CD8-positive, alpha-beta memory T cell (primary cell): ENCODE measurements at regions not wholly inside any gene's neighbourhood (a gene's known extent, or its start where the extent isn't known, plus 50 kb on each side); places are given as distances from the start of the nearest gene placed in this dataset.

Experiments used
- CTCF ChIA-PET: fragments of 350-600 bp; sonication (Branson Sonifier 250); formaldehyde crosslinking; loops from one replicate; lab custom pipeline; 2021; ENCODE audit warnings: antibody characterized with exemption; lab: Charles Lee
- POLR2A ChIA-PET: fragments of 350-600 bp; sonication (Branson Sonifier 250); formaldehyde crosslinking; loops from one replicate; lab custom pipeline; 2021; ENCODE audit warnings: antibody characterized with exemption; lab: Charles Lee
- DNase-seq, 5 donors: peaks; one replicate each; pipeline versions ENCODE4 v3.0.0 to v3.0.0-alpha.2; 2020 to 2022; ENCODE audit warnings: mixed read lengths in 1 of 5
- H3K27ac ChIP-seq: one replicate; pipeline ENCODE4 v1.7.0; 2013; ENCODE audit warnings: low read depth, mild to moderate bottlenecking, low read length, moderate library complexity
- H3K27me3 ChIP-seq: 2 replicates; pipeline ENCODE4 v1.7.0; 2013; ENCODE audit warnings: low read length, mild to moderate bottlenecking; ENCODE audit not compliant: insufficient read depth, poor library complexity, severe bottlenecking
- H3K36me3 ChIP-seq: 2 replicates; pipeline ENCODE4 v1.7.0; 2013; ENCODE audit warnings: mild to moderate bottlenecking, low read length, moderate library complexity; ENCODE audit not compliant: insufficient read depth
- H3K4me1 ChIP-seq: 2 replicates; pipeline ENCODE4 v1.7.0; 2013; ENCODE audit warnings: mild to moderate bottlenecking, low read length, moderate library complexity; ENCODE audit not compliant: insufficient read depth
- H3K4me3 ChIP-seq: 2 replicates; pipeline ENCODE4 v1.7.0; 2013; ENCODE audit warnings: mild to moderate bottlenecking, low read length
- H3K9me3 ChIP-seq: 2 replicates; pipeline ENCODE4 v1.7.0; 2013; ENCODE audit warnings: mild to moderate bottlenecking, low read length
- H3K27ac Mint-ChIP-seq, 8 donors: one replicate each; pipeline ENCODE4 v1.8.0; 2020 to 2021; ENCODE audit warnings: mixed read lengths in 8 of 8, mild to moderate bottlenecking in 6 of 8, inconsistent platforms in 3 of 8, moderate library complexity in 3 of 8
- H3K27me3 Mint-ChIP-seq, 2 donors: one replicate each; pipeline ENCODE4 v1.8.0; 2020 to 2021; ENCODE audit warnings: mixed read lengths in 2 of 2, mild to moderate bottlenecking in 1 of 2, moderate library complexity in 1 of 2
- H3K36me3 Mint-ChIP-seq, 3 donors: one replicate each; pipeline ENCODE4 v1.8.0; 2020 to 2021; ENCODE audit warnings: mixed read lengths in 3 of 3, inconsistent platforms in 1 of 3, mild to moderate bottlenecking in 1 of 3
- H3K4me1 Mint-ChIP-seq, 3 donors: one replicate each; pipeline ENCODE4 v1.8.0; 2020 to 2021; ENCODE audit warnings: mixed read lengths in 3 of 3, inconsistent platforms in 1 of 3, mild to moderate bottlenecking in 1 of 3
- H3K4me3 Mint-ChIP-seq, 7 donors: one replicate each; pipeline ENCODE4 v1.8.0; 2020 to 2021; ENCODE audit warnings: mixed read lengths in 7 of 7, mild to moderate bottlenecking in 6 of 7, moderate library complexity in 4 of 7, inconsistent platforms in 2 of 7
- H3K9me3 Mint-ChIP-seq, 5 donors: one replicate each; pipeline ENCODE4 v1.8.0; 2020 to 2022; ENCODE audit warnings: mixed read lengths in 5 of 5, mild to moderate bottlenecking in 3 of 5, moderate library complexity in 2 of 5, inconsistent platforms in 1 of 5

DNA sequence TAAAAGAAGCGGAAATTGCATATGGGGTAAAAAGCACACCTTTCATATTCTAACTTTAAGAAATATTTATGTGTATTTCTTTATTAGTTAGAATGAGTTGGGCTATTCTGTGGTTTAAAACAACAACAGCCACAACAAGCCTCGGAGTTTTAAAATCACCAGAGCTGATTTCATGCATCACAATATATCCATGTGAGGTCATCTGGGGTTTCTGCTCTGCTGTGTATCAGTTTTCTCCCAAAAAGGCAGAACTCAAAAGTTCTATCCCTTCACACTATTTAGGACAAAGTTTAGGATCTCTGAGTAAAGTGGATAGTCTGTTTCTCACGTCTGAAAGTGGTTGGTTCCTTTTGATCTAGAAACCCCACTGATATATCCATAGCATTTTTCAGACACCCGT is 601.5 kb upstream of the GCFC2 start:
- Mint-ChIP-seq H3K36me3 (no peaks in the 10 kb centered on the region), H3K4me1 (no peaks in the 10 kb centered on the region), H3K27ac (no peak overlapping the region), H3K9me3 (peaks cover 0 to 22% (median 12%) of the 10 kb centered on the region in 5 donors), H3K4me3 (no peak overlapping the region), H3K27me3 (no peaks in the 10 kb centered on the region)
- Histone ChIP-seq H3K36me3 (no peaks in the 10 kb centered on the region), H3K4me1 (no peaks in the 10 kb centered on the region), H3K27me3 (no peaks in the 10 kb centered on the region), H3K4me3 (no peak overlapping the region), H3K9me3 (no peaks in the 10 kb centered on the region), H3K27ac (no peak overlapping the region)
- ChIA-PET CTCF (no interaction called here), POLR2A (no interaction called here)
- DNase-seq, result no peak

DNA sequence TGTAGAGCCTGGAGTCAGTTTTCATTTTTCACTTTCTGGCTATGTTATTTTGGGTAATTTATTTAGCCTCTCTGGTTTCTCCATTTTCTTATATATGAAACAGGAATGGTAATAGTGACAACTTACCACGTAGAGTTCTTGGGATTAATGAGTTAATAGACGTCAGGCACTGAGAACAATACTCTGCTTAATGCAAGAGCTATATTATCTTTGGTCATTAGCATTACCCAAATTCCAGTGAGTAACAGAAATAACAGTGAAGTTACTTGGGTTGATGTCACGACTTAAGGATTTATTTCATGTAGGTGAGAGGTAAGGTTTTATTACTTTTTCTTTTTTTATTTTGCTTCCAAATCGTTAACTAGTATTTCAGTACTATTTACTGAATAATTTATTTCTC is 601.0 kb upstream of the GCFC2 start:
- H3K4me1 Mint-ChIP-seq, result no peaks in the 10 kb centered on the region
- H3K4me3 ChIP-seq, result no peak overlapping the region
- no peaks in the 10 kb centered on the region for H3K9me3 ChIP-seq
- no peaks in the 10 kb centered on the region for H3K4me1 ChIP-seq
- ChIA-PET CTCF (no interaction called here), POLR2A (no interaction called here)
- H3K36me3 ChIP-seq, result no peaks in the 10 kb centered on the region
- no peak overlapping the region for H3K27ac ChIP-seq
- no peaks in the 10 kb centered on the region for H3K27me3 Mint-ChIP-seq
- H3K36me3 Mint-ChIP-seq, result no peaks in the 10 kb centered on the region
- H3K4me3 Mint-ChIP-seq, result no peak overlapping the region
- DNase-seq, result no peak
- H3K27me3 ChIP-seq, result no peaks in the 10 kb centered on the region
- H3K27ac Mint-ChIP-seq, result no peak overlapping the region
- H3K9me3 Mint-ChIP-seq, result peaks cover 0 to 25% (median 9%) of the 10 kb centered on the region in 5 donors

DNA sequence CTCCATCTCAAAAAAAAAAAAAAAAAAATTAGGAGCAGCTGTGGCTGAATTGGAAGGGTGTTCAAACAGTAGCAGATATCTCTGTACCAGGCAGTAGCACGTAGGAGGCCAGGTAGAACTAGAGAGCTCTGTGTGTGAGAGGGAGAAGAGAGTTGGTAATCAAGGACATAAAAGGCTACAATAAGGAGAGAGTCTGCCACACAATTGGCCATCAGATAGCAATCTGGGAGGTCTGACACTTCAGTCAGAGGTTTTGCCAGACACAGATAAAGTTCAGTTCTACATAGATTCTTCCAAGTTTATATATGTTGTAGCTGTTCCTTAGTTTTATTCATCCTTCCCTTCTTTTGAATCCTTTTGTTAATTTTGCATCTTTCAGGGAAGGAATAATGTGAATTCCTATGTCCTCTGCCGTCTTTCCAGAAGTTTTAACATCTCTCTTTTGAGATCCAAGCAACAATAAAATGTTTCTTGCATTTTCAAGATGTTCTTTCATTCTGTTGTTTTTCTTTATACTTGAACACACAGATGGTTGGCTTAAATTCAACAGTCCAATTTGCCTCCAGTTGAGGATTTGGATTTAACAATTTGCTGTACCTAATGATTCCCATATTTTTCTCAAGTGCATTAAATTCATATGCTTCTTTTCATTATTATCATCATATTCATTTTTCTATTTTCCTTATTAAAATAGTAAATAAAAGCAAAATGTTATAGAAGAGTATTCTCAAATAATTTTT is 600.3 kb upstream of the GCFC2 start:
- Mint-ChIP-seq H3K27me3 (no peaks in the 10 kb centered on the region), H3K9me3 (peaks cover 0 to 25% (median 13%) of the 10 kb centered on the region in 5 donors), H3K27ac (no peak overlapping the region), H3K36me3 (no peaks in the 10 kb centered on the region), H3K4me3 (no peak overlapping the region), H3K4me1 (no peaks in the 10 kb centered on the region)
- POLR2A ChIA-PET, result no interaction called here
- CTCF ChIA-PET, result no interaction called here
- H3K4me3 ChIP-seq, result no peak overlapping the region
- H3K4me1 ChIP-seq, result no peaks in the 10 kb centered on the region
- no peak for DNase-seq
- no peaks in the 10 kb centered on the region for H3K36me3 ChIP-seq
- no peaks in the 10 kb centered on the region for H3K9me3 ChIP-seq
- no peak overlapping the region for H3K27ac ChIP-seq
- no peaks in the 10 kb centered on the region for H3K27me3 ChIP-seq

DNA sequence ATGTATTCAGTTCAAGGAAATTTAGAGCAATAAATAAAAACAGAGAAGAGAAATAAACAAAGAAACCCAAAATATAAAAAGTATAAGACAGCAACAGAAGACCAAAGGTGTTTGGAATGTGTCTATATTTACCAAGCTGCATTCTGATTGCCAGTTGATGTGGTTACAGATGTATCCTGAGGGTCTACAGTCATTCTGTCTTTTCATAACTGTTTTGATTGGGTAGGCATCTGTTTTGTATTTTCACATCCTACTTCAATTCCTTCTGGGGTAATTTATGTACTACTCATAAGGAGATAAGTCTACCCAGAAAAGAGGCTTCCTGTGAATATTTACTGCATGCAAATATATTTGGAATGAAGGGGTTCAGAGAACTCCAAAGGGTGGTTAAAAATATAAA is 596.8 kb upstream of the GCFC2 start:
- CTCF ChIA-PET, result no interaction called here
- no peaks in the 10 kb centered on the region for H3K36me3 Mint-ChIP-seq
- Histone ChIP-seq H3K4me1 (no peaks in the 10 kb centered on the region), H3K4me3 (no peak overlapping the region), H3K36me3 (no peaks in the 10 kb centered on the region), H3K9me3 (no peaks in the 10 kb centered on the region), H3K27ac (no peak overlapping the region), H3K27me3 (no peaks in the 10 kb centered on the region)
- no peak overlapping the region for H3K4me3 Mint-ChIP-seq
- H3K9me3 Mint-ChIP-seq, result peaks cover 6 to 29% (median 13%) of the 10 kb centered on the region in 5 donors
- no peak for DNase-seq
- H3K27ac Mint-ChIP-seq, result no peak overlapping the region
- POLR2A ChIA-PET, result no interaction called here
- no peaks in the 10 kb centered on the region for H3K27me3 Mint-ChIP-seq
- H3K4me1 Mint-ChIP-seq, result no peaks in the 10 kb centered on the region

DNA sequence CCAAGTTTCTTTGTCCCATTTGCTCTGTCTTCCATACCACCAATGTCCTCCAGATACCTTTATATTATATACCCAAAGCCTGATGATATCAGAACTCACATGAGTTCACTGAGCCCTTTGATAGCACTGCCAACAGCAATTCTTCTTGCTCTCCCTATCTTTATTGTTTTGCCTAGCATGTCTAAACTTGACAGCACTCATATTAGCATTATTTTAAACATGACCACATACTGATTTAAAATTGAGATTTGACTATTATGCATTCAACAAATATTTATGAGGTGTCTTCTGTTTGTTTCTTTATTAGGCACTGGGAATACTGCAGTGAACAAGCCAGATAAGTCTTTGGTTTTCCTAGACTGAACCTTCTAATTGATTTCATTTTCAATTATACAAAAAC is 587.3 kb upstream of the GCFC2 start:
- Mint-ChIP-seq H3K27ac (no peak overlapping the region), H3K4me3 (no peak overlapping the region), H3K4me1 (no peaks in the 10 kb centered on the region), H3K36me3 (no peaks in the 10 kb centered on the region), H3K9me3 (peaks cover 1 to 19% (median 3%) of the 10 kb centered on the region in 5 donors), H3K27me3 (no peaks in the 10 kb centered on the region)
- POLR2A ChIA-PET, result no interaction called here
- H3K4me1 ChIP-seq, result no peaks in the 10 kb centered on the region
- H3K4me3 ChIP-seq, result no peak overlapping the region
- no peaks in the 10 kb centered on the region for H3K9me3 ChIP-seq
- CTCF ChIA-PET, result no interaction called here
- H3K36me3 ChIP-seq, result no peaks in the 10 kb centered on the region
- DNase-seq, result no peak
- no peak overlapping the region for H3K27ac ChIP-seq
- no peaks in the 10 kb centered on the region for H3K27me3 ChIP-seq

DNA sequence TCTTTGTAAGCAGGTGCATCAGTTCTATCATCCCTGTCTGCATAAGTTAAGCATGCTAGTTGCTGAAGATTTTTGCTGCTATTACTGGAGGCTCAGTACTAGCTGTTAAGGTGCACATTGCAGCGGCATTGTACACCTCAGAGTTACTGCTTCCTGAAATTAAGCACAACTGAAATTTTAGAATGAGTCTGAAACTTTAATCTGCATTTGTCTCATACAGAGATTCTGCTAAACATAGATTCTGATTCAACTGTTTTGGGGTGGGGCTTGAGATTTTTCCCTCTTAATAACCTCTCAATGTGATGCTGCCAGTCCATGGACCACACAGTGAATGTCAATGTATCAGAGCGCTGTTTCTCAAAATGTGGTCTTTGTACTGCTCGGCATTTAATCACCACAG is 585.7 kb upstream of the GCFC2 start:
- H3K27me3 Mint-ChIP-seq, result no peaks in the 10 kb centered on the region
- peaks cover 0 to 17% (median 3%) of the 10 kb centered on the region in 5 donors for H3K9me3 Mint-ChIP-seq
- Histone ChIP-seq H3K36me3 (no peaks in the 10 kb centered on the region), H3K9me3 (no peaks in the 10 kb centered on the region), H3K27ac (no peak overlapping the region), H3K4me1 (no peaks in the 10 kb centered on the region), H3K4me3 (no peak overlapping the region), H3K27me3 (no peaks in the 10 kb centered on the region)
- H3K27ac Mint-ChIP-seq, result no peak overlapping the region
- no peak for DNase-seq
- no peak overlapping the region for H3K4me3 Mint-ChIP-seq
- H3K4me1 Mint-ChIP-seq, result no peaks in the 10 kb centered on the region
- POLR2A ChIA-PET, result no interaction called here
- CTCF ChIA-PET, result no interaction called here
- H3K36me3 Mint-ChIP-seq, result no peaks in the 10 kb centered on the region

DNA sequence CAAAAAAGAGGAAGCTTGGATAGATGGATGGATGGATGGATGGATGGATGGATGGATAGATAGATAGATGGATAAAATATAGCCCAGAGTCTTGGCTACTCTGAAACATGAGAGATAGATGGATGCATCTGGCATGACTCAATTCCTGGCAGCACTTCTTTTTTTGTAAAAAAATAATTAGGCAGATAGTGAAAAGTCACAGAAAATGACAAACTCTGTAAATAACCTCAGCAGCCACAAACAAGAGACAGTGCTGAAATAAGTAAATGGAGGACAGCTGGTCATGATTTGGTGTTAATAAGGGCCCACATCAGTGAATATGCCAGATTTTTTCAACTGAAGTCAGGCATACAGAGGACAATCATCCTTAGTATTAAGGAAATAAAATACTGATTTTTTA is 585.0 kb upstream of the GCFC2 start:
- no peak for DNase-seq
- Histone ChIP-seq H3K9me3 (no peaks in the 10 kb centered on the region), H3K4me3 (no peak overlapping the region), H3K27me3 (no peaks in the 10 kb centered on the region), H3K27ac (no peak overlapping the region), H3K36me3 (no peaks in the 10 kb centered on the region), H3K4me1 (no peaks in the 10 kb centered on the region)
- POLR2A ChIA-PET, result no interaction called here
- Mint-ChIP-seq H3K9me3 (peaks cover 2 to 17% (median 3%) of the 10 kb centered on the region in 5 donors), H3K4me3 (no peak overlapping the region), H3K27me3 (no peaks in the 10 kb centered on the region), H3K27ac (no peak overlapping the region), H3K4me1 (no peaks in the 10 kb centered on the region), H3K36me3 (no peaks in the 10 kb centered on the region)
- CTCF ChIA-PET, result no interaction called here

DNA sequence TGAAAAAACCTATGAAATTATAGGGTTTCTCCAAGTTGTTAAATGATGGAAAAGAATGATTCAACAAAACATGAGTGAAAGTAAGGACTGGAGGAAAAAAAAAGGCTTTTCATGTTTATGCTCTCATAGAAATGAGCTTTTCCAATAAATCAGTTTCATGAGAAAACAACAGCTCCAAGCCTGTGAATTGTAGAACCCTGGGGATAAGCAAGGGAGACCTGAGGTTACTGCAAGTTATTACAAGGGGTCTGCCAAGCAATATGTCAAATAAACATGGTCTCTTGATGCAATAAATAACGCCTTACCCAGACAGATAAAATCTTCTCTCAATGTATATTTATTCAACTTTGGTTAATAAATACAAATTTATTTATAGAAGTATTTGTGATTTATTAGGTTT is 577.9 kb upstream of the GCFC2 start:
- H3K9me3 Mint-ChIP-seq, result peaks cover 0 to 13% (median 9%) of the 10 kb centered on the region in 5 donors
- H3K36me3 Mint-ChIP-seq, result no peaks in the 10 kb centered on the region
- no peaks in the 10 kb centered on the region for H3K27me3 Mint-ChIP-seq
- no peaks in the 10 kb centered on the region for H3K4me1 ChIP-seq
- no peak overlapping the region for H3K4me3 ChIP-seq
- no peak overlapping the region for H3K27ac Mint-ChIP-seq
- no peak overlapping the region for H3K27ac ChIP-seq
- ChIA-PET POLR2A (no interaction called here), CTCF (no interaction called here)
- no peaks in the 10 kb centered on the region for H3K36me3 ChIP-seq
- H3K4me1 Mint-ChIP-seq, result no peaks in the 10 kb centered on the region
- no peak overlapping the region for H3K4me3 Mint-ChIP-seq
- H3K9me3 ChIP-seq, result no peaks in the 10 kb centered on the region
- H3K27me3 ChIP-seq, result no peaks in the 10 kb centered on the region
- DNase-seq, result no peak
